RKO (cell line): ENCODE measurements at regions not wholly inside any gene's neighbourhood (a gene's known extent, or its start where the extent isn't known, plus 50 kb on each side); places are given as distances from the start of the nearest gene placed in this dataset.

Experiments used
- DNase-seq: peaks from one replicate; pipeline ENCODE4 v3.0.0-alpha.2; 2016; ENCODE audit warnings: low spot score

- no peak for DNase-seq
Measured at GRCh38 chr18:8944871-8945245, 157.6 kb upstream of the NDUFV2 start.

GRCh38 chr18:8945514-8945913 lies 157.0 kb upstream of the NDUFV2 start:
- DNase-seq: no peak

- DNase-seq: peak; percentile 80
Measured at GRCh38 chr18:8946066-8946838, 156.2 kb upstream of the NDUFV2 start.

- no peak for DNase-seq
Measured at GRCh38 chr18:8947566-8947965, 154.9 kb upstream of the NDUFV2 start.

- no peak for DNase-seq
Measured at GRCh38 chr18:8948011-8948410, 154.5 kb upstream of the NDUFV2 start.

GRCh38 chr18:8948471-8949149 lies 153.9 kb upstream of the NDUFV2 start:
- DNase-seq: peak; percentile 73

- DNase-seq: no peak
Measured at GRCh38 chr18:8949206-8949605, 153.3 kb upstream of the NDUFV2 start.

- DNase-seq: no peak
Measured at GRCh38 chr18:8951491-8951890, 151.0 kb upstream of the NDUFV2 start.

GRCh38 chr18:8952174-8952573 lies 150.3 kb upstream of the NDUFV2 start:
- no peak for DNase-seq

- DNase-seq: no peak
Measured at GRCh38 chr18:8952769-8953760, 149.4 kb upstream of the NDUFV2 start.

GRCh38 chr18:8957731-8958130 lies 144.8 kb upstream of the NDUFV2 start:
- no peak for DNase-seq

- DNase-seq: no peak
Measured at GRCh38 chr18:8958660-8959059, 143.8 kb upstream of the NDUFV2 start.

GRCh38 chr18:8959551-8960135 lies 142.9 kb upstream of the NDUFV2 start:
- DNase-seq: no peak

GRCh38 chr18:8960740-8961657 lies 141.5 kb upstream of the NDUFV2 start:
- DNase-seq: peak; percentile 80

GRCh38 chr18:8962192-8962779 lies 140.2 kb upstream of the NDUFV2 start:
- DNase-seq: no peak

- no peak for DNase-seq
Measured at GRCh38 chr18:8962855-8963635, 139.5 kb upstream of the NDUFV2 start.

GRCh38 chr18:8963876-8964275 lies 138.6 kb upstream of the NDUFV2 start:
- no peak for DNase-seq

GRCh38 chr18:8965398-8965797 lies 137.1 kb upstream of the NDUFV2 start:
- no peak for DNase-seq

GRCh38 chr18:8966821-8967220 lies 135.7 kb upstream of the NDUFV2 start:
- DNase-seq: no peak

GRCh38 chr18:8967573-8967972 lies 134.9 kb upstream of the NDUFV2 start:
- DNase-seq: no peak
